NCI-H2107 treated with DMSO at 0.1 percent for 48 hours (cell line): ENCODE measurements at regions not wholly inside any gene's neighbourhood (a gene's known extent, or its start where the extent isn't known, plus 50 kb on each side); places are given as distances from the start of the nearest gene placed in this dataset.
A peak's percentile ranks its signal among the peaks of the same experiment; 100 is the strongest.
"Not testable (repeated sequence)": the region's sequence is repeated elsewhere in the genome, so short reads cannot be mapped to it uniquely, and the experiment has no call there.

ENCODE experiments used
- DNase-seq: peaks from one replicate; lab custom pipeline; 2025; ENCODE audit not compliant: unreplicated experiment; lab: John Stamatoyannopoulos, UW

- DNase-seq: no peak
Measured at GRCh38 chr9:1907465-1907864, 107.7 kb upstream of the SMARCA2 start.

DNA sequence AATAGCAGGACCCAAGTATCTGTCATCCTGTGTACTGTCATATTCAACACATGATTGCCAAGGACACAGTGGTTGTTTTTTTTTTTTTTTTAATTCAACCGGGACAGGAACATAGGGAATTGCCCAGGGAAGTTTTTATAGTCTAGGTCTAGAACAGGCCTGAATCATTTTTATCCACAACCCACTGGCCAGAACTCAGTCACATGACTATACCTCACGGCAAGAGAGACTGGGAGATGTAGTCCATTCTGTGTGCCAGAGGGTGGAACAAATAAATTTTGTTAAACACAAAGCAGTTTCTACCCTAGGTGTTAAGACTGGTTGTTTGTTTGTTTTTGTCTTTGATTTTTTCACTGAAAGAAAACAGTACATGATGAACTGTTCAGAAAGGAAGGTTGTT lies 105.8 kb upstream of the SMARCA2 start:
- DNase-seq: no peak

DNA sequence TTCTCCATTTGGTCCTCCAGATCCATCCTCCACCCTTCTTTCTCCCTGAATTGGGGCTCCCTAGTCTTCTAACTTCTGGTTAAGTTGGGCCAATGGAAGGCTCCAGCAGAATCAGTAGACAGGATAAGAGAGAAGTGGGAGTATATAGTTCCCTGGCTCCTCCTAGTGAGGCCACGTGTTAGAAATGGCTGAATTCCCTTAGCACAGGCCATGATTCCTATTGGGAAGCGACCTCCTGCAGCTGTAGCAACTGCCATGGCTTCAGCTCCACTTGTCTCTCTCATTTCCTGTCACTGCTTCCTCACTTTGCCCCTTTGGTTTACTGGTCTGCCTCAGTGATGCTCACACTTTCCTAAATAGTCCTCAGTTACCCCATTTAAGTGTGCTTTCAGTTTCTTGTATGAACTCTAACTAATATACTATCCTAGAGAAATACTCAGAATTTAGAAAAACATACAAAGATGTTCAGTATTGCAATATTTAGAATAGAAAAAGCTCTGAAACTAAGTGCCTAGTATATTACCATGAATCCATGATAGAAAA lies 104.8 kb upstream of the SMARCA2 start:
- DNase-seq: no peak

DNA sequence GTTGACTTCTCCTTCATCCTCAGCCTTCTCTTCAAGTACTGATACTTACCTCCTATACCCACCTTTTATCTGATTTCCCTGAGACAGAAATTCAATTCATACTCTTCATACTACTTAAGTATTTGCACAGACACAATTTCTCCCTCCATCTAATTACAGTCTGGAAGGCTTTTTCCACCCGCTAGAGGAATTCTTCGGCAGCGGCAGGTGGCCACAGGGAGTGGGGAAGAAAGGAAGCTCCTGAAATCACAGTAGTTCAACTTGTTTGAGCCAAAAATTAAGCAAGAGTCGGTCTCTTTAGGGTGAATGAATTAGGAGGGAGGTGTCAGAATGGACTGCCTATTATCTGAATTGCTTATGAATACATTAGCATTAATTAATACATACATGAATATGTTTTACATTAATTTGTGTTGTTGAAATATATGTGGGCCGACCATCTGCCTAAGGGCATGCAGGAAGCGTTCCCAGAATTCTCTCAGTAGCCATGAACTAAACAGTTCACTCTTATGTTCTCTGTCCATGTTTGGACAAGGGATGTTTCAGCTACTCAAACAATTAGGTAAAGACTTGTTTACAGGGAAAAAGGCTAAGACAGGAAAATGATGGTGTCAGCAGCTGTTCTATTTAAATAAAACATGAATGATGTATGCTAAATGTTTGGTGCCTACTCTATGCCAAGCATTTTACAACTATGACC lies 101.4 kb upstream of the SMARCA2 start:
- DNase-seq: no peak

- DNase-seq: peak; percentile 14
Measured at GRCh38 chr9:1916095-1916494, 99.1 kb upstream of the SMARCA2 start.

- no peak for DNase-seq
Measured at GRCh38 chr9:1916655-1917054, 98.5 kb upstream of the SMARCA2 start.

DNA sequence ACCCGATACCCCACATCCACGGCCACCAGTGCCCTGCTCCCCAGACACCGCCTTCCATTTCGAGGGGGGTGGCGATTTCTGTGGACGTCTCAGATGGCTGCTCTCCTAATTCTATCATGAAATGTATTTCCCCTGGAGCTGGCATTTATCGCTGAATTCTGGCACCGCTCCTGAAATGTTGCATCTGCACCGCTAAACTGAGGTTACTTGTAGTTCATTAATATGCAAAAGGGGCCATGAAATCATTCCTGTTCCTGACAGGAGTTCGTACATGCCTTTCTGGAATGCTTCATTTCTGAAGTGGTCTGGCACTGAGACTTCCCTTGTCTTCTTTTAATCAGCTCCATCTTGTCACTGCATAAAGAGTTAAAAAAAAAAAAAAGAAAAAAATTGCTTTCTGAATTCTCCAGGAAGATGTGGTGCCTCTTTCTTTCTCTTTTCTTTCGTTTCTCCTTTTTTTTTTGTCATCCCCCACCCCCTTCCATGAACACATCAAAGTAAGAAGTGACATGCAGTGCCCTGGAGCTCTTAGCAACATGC lies 97.7 kb upstream of the SMARCA2 start:
- DNase-seq: no peak

DNA sequence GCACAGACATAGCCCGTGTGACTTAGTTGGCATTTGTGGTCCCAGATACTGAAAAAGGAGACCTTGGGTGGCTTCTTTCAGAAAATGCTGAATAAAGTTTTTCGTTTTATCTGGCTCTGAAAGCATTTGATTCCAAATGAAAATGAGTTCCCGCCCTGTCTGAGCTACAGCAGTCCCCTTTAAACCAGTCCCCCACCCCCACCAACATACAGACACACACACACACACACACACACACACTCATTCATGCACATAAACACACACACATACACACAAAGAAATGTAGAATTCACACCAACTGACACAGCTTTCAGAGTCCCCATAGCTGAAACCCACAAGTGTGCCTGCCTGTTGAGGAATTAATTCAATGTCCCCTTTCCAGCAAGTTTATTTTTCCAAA lies 97.0 kb upstream of the SMARCA2 start:
- no peak for DNase-seq

DNA sequence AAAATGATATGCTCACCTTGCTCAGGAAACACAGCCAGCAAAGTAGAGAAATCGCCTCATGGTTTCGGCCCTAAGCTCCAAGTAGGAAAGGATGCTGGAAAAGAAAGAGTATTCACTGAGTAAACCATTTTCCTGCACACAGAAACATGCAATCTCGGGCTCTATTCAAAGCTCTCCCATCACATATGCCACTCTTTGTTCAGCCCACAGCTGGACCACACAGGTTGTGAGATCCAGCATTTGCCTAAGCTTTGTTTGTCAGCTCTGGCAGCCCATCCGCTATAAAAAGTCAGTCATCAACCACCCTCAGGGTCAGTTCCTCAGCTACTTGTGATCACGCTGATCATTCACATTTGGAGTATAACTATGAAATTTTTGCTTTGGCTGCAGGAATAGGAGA lies 96.5 kb upstream of the SMARCA2 start:
- DNase-seq: no peak

GRCh38 chr9:1919229-1919628 lies 95.9 kb upstream of the SMARCA2 start:
- DNase-seq: no peak

DNA sequence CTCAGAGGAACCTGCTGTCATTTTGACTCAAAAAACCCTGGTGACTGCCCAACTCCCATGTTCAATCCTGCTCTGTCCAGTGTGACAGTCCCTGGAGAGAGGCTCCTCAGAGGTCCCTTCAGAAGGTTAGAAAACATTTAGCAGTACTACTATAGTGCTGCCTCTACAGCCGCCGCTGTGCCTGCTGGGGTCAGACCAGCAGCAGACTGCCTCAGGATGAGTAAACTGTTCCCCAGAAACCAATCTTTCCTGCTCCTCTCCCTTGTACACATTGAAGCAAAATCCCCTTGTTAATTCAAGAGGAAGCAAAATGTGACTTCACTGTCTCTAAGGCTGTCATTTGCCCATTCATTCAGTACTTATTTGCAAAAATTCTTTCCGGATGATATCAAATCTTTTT lies 94.8 kb upstream of the SMARCA2 start:
- DNase-seq: no peak

DNA sequence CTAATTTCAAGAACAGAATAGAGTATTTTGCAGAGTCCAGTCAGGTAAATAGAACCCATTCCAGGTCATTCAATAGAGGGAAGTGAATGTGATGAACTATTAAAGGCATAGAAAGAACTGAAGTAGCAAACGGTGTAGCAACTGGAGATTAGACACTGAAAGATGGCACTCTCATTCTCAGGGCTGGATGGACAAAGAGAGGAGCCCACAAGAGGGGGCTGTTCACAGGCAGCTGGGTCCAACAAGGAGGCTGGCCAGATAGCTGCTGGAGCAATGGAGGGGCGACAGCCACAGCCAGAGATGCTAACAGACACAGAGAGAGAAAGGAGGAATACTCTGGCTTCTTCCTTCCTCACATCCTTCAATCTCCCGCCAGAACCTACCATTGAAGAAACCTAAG lies 93.1 kb upstream of the SMARCA2 start:
- DNase-seq: no peak

DNA sequence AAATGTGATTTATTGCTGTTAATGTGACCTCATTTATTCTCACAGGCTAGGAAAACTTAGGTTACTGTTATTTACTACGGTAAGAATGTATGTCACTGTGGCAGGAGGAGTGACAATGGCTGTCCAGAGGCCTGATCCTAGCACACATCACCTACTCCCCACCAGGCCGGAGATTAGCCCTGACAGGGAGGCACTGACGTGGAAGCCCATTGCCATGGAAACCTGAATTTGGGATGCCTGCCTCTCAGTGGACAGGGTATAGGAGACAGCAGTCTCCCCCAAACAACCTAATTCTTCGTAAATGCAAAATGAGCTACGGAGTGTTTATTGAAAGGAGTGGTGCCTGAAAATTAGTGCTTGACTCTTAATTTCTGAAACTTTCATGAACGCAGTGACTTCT lies 87.6 kb upstream of the SMARCA2 start:
- DNase-seq: no peak

DNA sequence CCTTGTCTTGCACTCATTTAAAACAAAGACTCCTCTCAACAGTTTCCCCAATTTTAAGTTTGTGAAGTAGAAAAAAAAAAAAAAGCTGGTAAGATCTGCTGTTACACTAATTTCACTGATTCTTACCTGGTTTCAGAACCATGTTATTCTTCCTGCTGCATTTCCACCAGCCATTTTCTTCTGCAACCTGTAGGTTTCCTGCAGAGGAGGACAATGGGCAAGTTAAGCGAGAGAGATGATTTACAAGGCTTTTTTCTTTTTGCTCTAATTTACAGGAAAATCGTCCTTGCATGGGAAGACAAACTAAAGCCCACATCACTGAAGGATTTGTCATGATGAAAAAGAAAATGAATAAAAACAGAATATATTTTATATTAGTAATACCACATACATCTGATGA lies 86.0 kb upstream of the SMARCA2 start:
- DNase-seq: no peak

DNA sequence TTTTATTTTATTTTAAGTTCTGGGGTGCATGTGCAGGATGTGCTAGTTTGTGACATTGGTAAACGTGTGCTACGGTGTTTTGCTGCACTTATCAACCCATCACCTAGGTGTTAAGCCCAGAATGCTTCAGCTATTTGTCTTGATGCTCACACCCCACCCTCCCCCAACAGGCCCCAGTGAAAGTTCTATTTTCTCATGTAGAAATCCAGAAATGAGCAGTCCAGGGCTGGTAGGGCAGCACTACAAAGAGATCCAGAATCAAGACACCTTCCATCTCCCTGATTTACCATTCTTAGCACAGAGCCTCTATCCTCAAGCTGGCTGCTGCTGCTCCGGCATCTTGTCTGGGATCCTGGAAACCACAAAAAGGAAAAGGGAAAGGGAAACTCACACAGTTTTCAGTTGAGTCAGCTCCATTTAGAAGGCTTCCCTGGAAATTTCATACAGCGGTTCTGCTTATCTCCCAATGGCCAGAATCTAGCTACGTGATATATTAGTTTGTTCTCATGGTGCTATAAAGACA lies 85.4 kb upstream of the SMARCA2 start:
- no peak for DNase-seq

DNA sequence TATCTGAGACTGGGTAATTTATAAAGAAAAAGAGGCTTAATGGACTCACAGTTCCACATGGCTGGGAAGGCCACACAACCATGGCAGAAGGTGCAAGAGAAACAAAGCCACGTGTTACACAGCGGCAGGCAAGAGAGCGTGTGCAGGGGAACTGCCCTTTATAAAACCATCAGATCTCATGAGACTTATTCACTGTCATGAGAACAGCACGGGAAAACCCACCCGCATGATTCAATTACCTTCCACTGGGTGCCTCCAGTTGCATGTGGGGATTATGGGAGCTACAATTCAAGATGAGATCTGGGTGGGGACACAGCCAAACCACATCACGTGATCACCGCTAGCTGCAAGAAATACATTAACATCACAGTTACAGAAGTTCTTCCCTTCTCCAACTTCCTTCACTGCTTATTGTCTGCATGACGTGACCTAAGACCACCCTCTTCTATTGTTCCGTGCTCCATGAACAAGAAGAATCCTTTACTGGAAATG lies 84.9 kb upstream of the SMARCA2 start:
- DNase-seq: not testable (repeated sequence)

DNA sequence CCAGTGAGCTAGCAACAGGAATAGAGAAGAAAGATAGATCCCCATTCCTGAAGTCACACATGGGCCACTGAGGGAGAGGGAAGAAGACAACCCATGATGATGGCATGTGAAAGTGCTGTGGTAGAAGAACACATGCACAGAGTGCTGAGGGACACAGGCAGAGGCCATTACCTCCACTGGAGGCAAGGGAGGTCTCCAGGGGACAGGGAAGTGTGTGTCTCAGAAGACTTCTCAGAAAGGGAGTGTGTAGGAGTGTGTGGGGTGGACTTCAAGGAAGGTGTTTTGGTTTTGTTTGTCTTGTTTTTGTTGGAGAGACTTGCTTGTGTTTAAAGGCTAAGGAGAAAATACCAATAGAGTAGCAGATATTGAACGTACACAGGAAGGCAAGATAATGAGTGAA lies 77.0 kb upstream of the SMARCA2 start:
- DNase-seq: no peak

- DNase-seq: no peak
Measured at GRCh38 chr9:1938675-1939170, 76.4 kb upstream of the SMARCA2 start.

DNA sequence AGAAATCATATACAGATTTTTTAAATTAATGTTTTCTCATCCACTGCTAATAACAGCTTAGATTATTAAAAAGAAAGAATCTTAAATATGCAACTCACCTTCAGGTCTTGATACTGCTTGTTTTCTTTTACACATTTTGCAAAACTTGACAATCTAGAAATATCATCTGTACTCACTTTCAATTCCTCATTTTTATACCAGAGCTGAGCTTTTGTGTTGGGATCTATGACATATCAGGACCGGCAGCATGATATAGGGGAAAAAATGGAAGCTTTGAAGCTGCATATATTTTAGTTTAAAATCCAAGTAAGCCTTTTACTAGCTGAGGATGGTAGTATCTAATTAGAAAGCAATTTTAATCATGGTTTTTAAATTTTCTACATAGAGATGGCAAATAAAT lies 75.7 kb upstream of the SMARCA2 start:
- DNase-seq: no peak

DNA sequence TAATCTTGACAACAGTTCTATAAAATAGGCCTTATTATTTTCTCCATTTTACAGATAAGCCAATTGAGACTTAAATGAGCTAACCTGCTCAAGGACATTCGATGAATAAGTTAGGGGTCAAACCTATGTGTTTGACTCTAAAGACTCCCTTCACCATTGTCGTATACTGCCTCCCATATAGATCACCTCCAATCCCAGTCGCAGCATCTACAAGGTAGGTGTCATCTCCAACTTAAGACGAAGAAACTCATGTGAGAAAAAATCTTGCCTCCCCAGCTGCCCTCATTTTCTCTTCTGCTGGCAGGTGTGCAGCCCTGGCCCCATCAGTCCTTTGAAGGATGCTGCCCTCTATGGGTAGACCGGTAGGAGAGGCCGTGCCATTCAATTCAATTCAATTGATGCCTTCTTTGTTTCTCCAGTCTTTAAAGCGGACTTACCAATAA lies 75.2 kb upstream of the SMARCA2 start:
- DNase-seq: peak; percentile 48

DNA sequence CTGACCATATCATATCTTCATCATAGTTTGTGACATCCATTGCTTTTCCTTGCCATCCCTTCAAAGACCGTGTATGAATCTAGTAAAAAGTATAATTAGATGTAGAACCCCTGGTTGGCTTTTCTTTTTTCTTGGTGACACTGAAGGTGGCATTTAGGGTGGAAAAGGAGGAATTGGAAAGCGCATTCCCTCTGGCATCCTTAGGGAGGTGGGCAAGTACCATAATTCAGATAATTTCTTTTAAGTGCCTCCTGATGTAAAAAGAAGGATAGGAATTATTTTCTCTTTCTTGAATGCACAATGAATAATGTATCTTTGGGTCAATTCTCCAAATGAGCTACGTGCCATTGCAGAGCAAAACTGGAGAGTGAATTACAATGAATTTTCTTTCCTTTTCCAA lies 73.2 kb upstream of the SMARCA2 start:
- DNase-seq: no peak

GRCh38 chr9:1946526-1947283 lies 68.4 kb upstream of the SMARCA2 start:
- DNase-seq: no peak
